ENCODE measurements at regions not wholly inside any gene's neighbourhood (a gene's known extent, or its start where the extent isn't known, plus 50 kb on each side); places are given as distances from the start of the nearest gene placed in this dataset.
"Not testable (repeated sequence)": the region's sequence is repeated elsewhere in the genome, so short reads cannot be mapped to it uniquely, and the experiment has no call there.

GRCh38 chr5:82748688-82749460 is 328.3 kb downstream of the TMEM167A start:
- DNase-seq, result peak; percentile 55

- no peak for DNase-seq
Measured at GRCh38 chr5:82747986-82748385, 329.2 kb downstream of the TMEM167A start.

- DNase-seq, result no peak
Measured at GRCh38 chr5:82745016-82745415, 332.2 kb downstream of the TMEM167A start.

- no peak for DNase-seq
Measured at GRCh38 chr5:82738681-82739269, 338.4 kb downstream of the TMEM167A start.

- peak; percentile 38 for DNase-seq
Measured at GRCh38 chr5:82735160-82735789, 341.9 kb downstream of the TMEM167A start.

GRCh38 chr5:82734347-82734746 is 342.8 kb downstream of the TMEM167A start:
- no peak for DNase-seq

GRCh38 chr5:82730913-82731312 is 346.3 kb downstream of the TMEM167A start:
- no peak for DNase-seq

- no peak for DNase-seq
Measured at GRCh38 chr5:82728926-82729702, 348.1 kb downstream of the TMEM167A start.

- no peak for DNase-seq
Measured at GRCh38 chr5:82723168-82723567, 354.0 kb downstream of the TMEM167A start.

- DNase-seq, result no peak
Measured at GRCh38 chr5:82721087-82721410, 356.1 kb downstream of the TMEM167A start.

- DNase-seq, result no peak
Measured at GRCh38 chr5:82720213-82721086, 356.7 kb downstream of the TMEM167A start.

- no peak for DNase-seq
Measured at GRCh38 chr5:82719368-82719767, 357.8 kb downstream of the TMEM167A start.

- DNase-seq, result no peak
Measured at GRCh38 chr5:82717738-82718137, 359.5 kb downstream of the TMEM167A start.

GRCh38 chr5:82714732-82715131 is 362.5 kb downstream of the TMEM167A start:
- DNase-seq, result not testable (repeated sequence)

- DNase-seq, result no peak
Measured at GRCh38 chr5:82713811-82714210, 363.4 kb downstream of the TMEM167A start.

GRCh38 chr5:82707741-82708140 is 369.5 kb downstream of the TMEM167A start:
- no peak for DNase-seq

- DNase-seq, result no peak
Measured at GRCh38 chr5:82704381-82704780, 372.8 kb downstream of the TMEM167A start.

GRCh38 chr5:82702046-82702445 is 375.1 kb downstream of the TMEM167A start:
- no peak for DNase-seq

GRCh38 chr5:82699737-82700136 is 377.5 kb downstream of the TMEM167A start:
- DNase-seq, result no peak

- no peak for DNase-seq
Measured at GRCh38 chr5:82698026-82698425, 379.2 kb downstream of the TMEM167A start.

GRCh38 chr5:82694711-82695285 is 382.4 kb downstream of the TMEM167A start:
- DNase-seq, result no peak

- DNase-seq, result no peak
Measured at GRCh38 chr5:82692826-82693225, 384.4 kb downstream of the TMEM167A start.
